ENCODE measurements at regions not wholly inside any gene's neighbourhood (a gene's known extent, or its start where the extent isn't known, plus 50 kb on each side); places are given as distances from the start of the nearest gene placed in this dataset.

GRCh38 chr3:72145506-72146380, 360.8 kb upstream of the PROK2 start:
- H3K9me3 ChIP-seq = no peaks in the 10 kb centered on the region
- ATAC-seq (peak; percentile 12 to 52 (median 21)), DNase-seq (no peak)
- peak overlapping the region in 2 of 3 donors; percentile 70 to 80 for H3K27ac ChIP-seq
- intact Hi-C loops (cut with DNase I) = no loop called here
- peaks cover 0 to 29% (median 14%) of the 10 kb centered on the region in 4 donors for H3K4me1 ChIP-seq
- TF ChIP-seq CTCF (IDR thresholded peaks at IDR 0.05) (no peak), POLR2A (IDR thresholded peaks at IDR 0.05) (no peak)
- 70% methylated on average over 2 of the region's 12 CpGs for WGBS (ENCODE audit: insufficient coverage, low coverage, low lambda C conversion rate, missing lambda C conversion rate)
- no peaks in the 10 kb centered on the region for H3K36me3 ChIP-seq
- no peak overlapping the region for H3K4me3 ChIP-seq
- H3K27me3 ChIP-seq = no peaks in the 10 kb centered on the region

GRCh38 chr3:72144773-72145505, 360.0 kb upstream of the PROK2 start:
- Histone ChIP-seq H3K36me3 (no peaks in the 10 kb centered on the region), H3K27me3 (no peaks in the 10 kb centered on the region), H3K9me3 (no peaks in the 10 kb centered on the region), H3K4me3 (no peak overlapping the region), H3K4me1 (peaks cover 0 to 21% (median 10%) of the 10 kb centered on the region in 4 donors), H3K27ac (peak overlapping the region in 2 of 3 donors; percentile 70 to 80)
- no peak for TF ChIP-seq CTCF (IDR thresholded peaks at IDR 0.05)
- TF ChIP-seq POLR2A (IDR thresholded peaks at IDR 0.05) = no peak
- ATAC-seq (peak; percentile 89 to 97 (median 93)), DNase-seq (peak; percentile 72 to 86 (median 81))
- intact Hi-C loops (cut with DNase I) = no loop called here
- WGBS (ENCODE audit: insufficient coverage, low coverage, low lambda C conversion rate, missing lambda C conversion rate) = 21% methylated on average over 10 of the region's 10 CpGs

GRCh38 chr3:72143966-72144717, 359.2 kb upstream of the PROK2 start:
- H3K4me3 ChIP-seq = no peak overlapping the region
- H3K36me3 ChIP-seq = no peaks in the 10 kb centered on the region
- no peak for DNase-seq
- TF ChIP-seq CTCF (IDR thresholded peaks at IDR 0.05) (no peak), POLR2A (IDR thresholded peaks at IDR 0.05) (no peak)
- ATAC-seq = peak; percentile 7 to 44 (median 28)
- intact Hi-C loops (cut with DNase I) = no loop called here
- no peaks in the 10 kb centered on the region for H3K9me3 ChIP-seq
- H3K27me3 ChIP-seq = no peaks in the 10 kb centered on the region
- H3K4me1 ChIP-seq = peaks cover 0 to 18% (median 9%) of the 10 kb centered on the region in 4 donors
- peak overlapping the region in 2 of 3 donors; percentile 70 to 80 for H3K27ac ChIP-seq
- 58% methylated on average over 6 of the region's 6 CpGs for WGBS (ENCODE audit: insufficient coverage, low coverage, low lambda C conversion rate, missing lambda C conversion rate)

GRCh38 chr3:72143322-72143721, 358.4 kb upstream of the PROK2 start:
- intact Hi-C loops (cut with DNase I) = no loop called here
- no peaks in the 10 kb centered on the region for H3K36me3 ChIP-seq
- no peak for DNase-seq
- no peaks in the 10 kb centered on the region for H3K9me3 ChIP-seq
- H3K27ac ChIP-seq = no peak overlapping the region
- H3K4me3 ChIP-seq = no peak overlapping the region
- TF ChIP-seq POLR2A (IDR thresholded peaks at IDR 0.05) = no peak
- no peak for TF ChIP-seq CTCF (IDR thresholded peaks at IDR 0.05)
- H3K27me3 ChIP-seq = no peaks in the 10 kb centered on the region
- WGBS (ENCODE audit: insufficient coverage, low coverage, low lambda C conversion rate, missing lambda C conversion rate) = 95% methylated on average over 4 of the region's 7 CpGs
- ATAC-seq = no peak
- H3K4me1 ChIP-seq = peaks cover 0 to 18% (median 9%) of the 10 kb centered on the region in 4 donors

Data from right lobe of liver (tissue), 6 donors.